Occipital lobe (tissue), 1 donor: ENCODE measurements at regions not wholly inside any gene's neighbourhood (a gene's known extent, or its start where the extent isn't known, plus 50 kb on each side); places are given as distances from the start of the nearest gene placed in this dataset.
"Not testable (repeated sequence)": the region's sequence is repeated elsewhere in the genome, so short reads cannot be mapped to it uniquely, and the experiment has no call there.

Experiments used
- DNase-seq: peaks from one replicate; lab custom pipeline; 2025; lab: John Stamatoyannopoulos, UW

- no peak for DNase-seq
Measured at GRCh38 chr9:82720515-82720914, 342.4 kb downstream of the RASEF start.

- DNase-seq = peak; percentile 3
Measured at GRCh38 chr9:82721593-82721992, 341.3 kb downstream of the RASEF start.

GRCh38 chr9:82722051-82722450 is 340.9 kb downstream of the RASEF start:
- DNase-seq = no peak

- DNase-seq = no peak
Measured at GRCh38 chr9:82722561-82722960, 340.4 kb downstream of the RASEF start.

- DNase-seq = no peak
Measured at GRCh38 chr9:82726424-82727276, 336.3 kb downstream of the RASEF start.

GRCh38 chr9:82729141-82729540 is 333.8 kb downstream of the RASEF start:
- DNase-seq = no peak

- DNase-seq = no peak
Measured at GRCh38 chr9:82729991-82730589, 332.9 kb downstream of the RASEF start.

GRCh38 chr9:82732928-82733327 is 330.0 kb downstream of the RASEF start:
- DNase-seq = no peak

- DNase-seq = no peak
Measured at GRCh38 chr9:82736126-82736525, 326.8 kb downstream of the RASEF start.

GRCh38 chr9:82736701-82737100 is 326.2 kb downstream of the RASEF start:
- DNase-seq = no peak

- DNase-seq = no peak
Measured at GRCh38 chr9:82745919-82746318, 317.0 kb downstream of the RASEF start.

GRCh38 chr9:82750411-82750913 is 312.5 kb downstream of the RASEF start:
- no peak for DNase-seq

- no peak for DNase-seq
Measured at GRCh38 chr9:82757924-82758323, 305.0 kb downstream of the RASEF start.

- DNase-seq = no peak
Measured at GRCh38 chr9:82761027-82761426, 301.9 kb downstream of the RASEF start.

GRCh38 chr9:82761956-82762355 is 301.0 kb downstream of the RASEF start:
- DNase-seq = peak; percentile 4

GRCh38 chr9:82763656-82764055 is 299.3 kb downstream of the RASEF start:
- no peak for DNase-seq

GRCh38 chr9:82764061-82764668 is 298.8 kb downstream of the RASEF start:
- DNase-seq = no peak

GRCh38 chr9:82774707-82775231 is 288.2 kb downstream of the RASEF start:
- not testable (repeated sequence) for DNase-seq

GRCh38 chr9:82776508-82776907 is 286.4 kb downstream of the RASEF start:
- DNase-seq = no peak

- no peak for DNase-seq
Measured at GRCh38 chr9:82777366-82777765, 285.6 kb downstream of the RASEF start.

- DNase-seq = not testable (repeated sequence)
Measured at GRCh38 chr9:82778923-82779322, 284.0 kb downstream of the RASEF start.

GRCh38 chr9:82780017-82780416 is 282.9 kb downstream of the RASEF start:
- DNase-seq = no peak
